Retina (tissue), 1 donor: ENCODE measurements at regions not wholly inside any gene's neighbourhood (a gene's known extent, or its start where the extent isn't known, plus 50 kb on each side); places are given as distances from the start of the nearest gene placed in this dataset.
"Not testable (repeated sequence)": the region's sequence is repeated elsewhere in the genome, so short reads cannot be mapped to it uniquely, and the experiment has no call there.

ENCODE experiments used
- DNase-seq: peaks from one replicate; pipeline ENCODE4 v3.0.0-alpha.2; 2016

DNA sequence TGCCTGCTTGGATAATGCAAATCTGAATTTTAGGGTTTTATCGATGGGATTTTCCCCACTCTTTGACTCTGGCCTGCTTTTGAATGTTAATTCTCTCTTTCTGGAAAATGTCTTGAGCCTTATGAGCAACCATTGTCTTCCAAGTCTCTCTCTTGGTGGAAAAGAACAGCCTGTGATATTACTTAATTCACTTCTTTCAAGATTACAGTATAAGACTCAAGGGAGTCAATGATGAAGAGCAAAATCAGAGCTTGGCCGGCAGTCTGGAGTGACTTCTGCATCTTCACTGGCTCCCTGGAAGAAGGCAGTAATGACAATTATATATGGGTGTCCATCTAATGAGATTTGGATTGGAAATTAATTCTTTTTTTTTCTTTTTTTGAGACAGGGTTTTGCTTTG is 122.9 kb upstream of the ZEB2 start:
- DNase-seq: no peak

DNA sequence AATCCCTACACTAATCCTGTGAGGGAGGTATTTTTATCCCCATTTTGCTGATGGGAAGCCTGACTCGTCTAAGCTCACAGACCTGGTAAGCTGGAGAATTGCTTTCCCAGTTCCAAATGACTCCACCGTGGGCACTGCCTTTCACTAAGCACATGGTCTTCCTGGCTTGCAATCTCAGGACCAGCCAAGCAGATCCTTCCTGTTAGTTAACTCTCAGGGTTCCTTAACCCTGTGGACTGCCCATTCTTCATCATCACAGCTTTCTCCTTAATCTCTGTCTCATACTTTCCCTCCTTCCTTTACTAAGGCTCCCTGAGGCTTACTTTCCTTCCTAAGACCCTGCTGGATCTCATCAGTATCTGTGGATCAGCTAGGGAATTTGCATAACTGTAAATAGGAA is 122.2 kb upstream of the ZEB2 start:
- DNase-seq: no peak

DNA sequence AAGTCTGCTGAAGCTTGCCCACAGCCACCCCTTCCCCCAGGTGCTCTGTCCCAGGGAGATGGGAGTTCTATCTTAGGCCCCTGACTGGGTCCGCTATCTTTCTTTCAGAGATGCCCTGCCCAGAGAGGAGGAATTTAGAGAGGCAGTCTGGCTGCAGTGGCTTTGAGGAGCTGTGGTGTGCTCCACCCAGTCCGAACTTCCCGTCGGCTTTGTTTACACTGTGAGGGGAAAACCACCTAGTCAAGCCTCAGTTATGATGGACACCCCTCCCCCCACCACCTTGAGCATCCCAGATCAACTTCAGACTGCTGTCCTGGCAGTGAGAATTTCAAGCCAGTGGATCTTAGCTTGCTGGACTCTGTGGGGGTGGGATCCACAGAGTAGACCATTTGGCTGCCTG is 118.3 kb upstream of the ZEB2 start:
- DNase-seq: not testable (repeated sequence)

DNA sequence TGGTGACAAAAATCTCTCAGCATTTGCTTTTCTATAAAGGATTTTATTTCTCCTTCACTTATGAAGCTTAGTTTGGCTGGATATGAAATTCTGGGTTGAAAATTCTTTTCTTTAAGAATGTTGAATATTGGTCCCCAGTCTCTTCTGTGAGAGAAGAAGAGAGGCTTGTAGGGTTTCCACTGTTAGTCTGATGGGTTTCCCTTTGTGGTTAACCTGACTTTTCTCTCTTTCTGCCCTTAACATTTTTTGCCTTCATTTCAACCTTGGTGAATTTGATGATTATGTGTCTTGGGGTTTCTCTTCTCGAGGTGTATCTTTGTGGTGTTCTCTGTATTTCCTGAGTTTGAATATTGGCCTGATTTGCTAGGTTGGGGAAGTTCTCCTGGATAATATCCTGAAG is 116.9 kb upstream of the ZEB2 start:
- DNase-seq: not testable (repeated sequence)

DNA sequence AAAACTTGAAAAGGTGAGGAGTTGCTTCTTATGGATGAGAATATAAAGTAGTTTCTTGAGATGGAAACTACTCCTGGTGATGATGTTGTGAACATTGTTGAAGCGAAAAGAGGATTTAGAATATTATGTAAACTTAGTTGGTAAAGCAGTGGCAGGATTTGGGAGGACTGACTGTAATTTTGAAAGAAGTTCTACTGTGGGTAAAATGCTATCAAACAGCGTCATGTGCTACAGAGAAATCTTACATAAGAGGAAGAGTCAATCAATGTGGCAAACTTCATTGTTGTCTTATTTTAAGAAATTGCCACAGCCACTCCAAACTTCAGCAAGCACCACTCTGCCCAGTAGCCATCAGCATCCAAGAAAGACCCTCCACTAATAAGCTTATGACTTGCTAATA is 112.9 kb upstream of the ZEB2 start:
- DNase-seq: no peak

DNA sequence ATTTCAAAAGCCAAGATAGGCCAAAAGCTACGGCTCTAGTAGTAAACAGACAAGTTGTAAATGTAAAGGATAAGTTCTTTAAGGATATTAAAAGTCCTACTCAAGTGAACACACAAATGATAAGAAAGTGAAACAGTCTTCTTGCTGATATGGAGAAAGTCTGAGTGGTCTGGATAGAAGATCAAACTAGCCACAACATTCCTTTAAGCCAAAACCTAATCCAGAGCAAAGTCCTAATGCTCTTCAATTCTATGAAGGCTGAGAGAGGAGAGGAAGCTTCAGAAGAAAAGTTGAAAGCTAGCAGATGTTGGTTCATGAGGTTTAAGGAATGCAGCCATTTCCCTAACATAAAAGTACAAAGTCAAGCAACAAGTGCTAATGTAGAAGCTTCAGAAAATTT is 111.7 kb upstream of the ZEB2 start:
- no peak for DNase-seq

DNA sequence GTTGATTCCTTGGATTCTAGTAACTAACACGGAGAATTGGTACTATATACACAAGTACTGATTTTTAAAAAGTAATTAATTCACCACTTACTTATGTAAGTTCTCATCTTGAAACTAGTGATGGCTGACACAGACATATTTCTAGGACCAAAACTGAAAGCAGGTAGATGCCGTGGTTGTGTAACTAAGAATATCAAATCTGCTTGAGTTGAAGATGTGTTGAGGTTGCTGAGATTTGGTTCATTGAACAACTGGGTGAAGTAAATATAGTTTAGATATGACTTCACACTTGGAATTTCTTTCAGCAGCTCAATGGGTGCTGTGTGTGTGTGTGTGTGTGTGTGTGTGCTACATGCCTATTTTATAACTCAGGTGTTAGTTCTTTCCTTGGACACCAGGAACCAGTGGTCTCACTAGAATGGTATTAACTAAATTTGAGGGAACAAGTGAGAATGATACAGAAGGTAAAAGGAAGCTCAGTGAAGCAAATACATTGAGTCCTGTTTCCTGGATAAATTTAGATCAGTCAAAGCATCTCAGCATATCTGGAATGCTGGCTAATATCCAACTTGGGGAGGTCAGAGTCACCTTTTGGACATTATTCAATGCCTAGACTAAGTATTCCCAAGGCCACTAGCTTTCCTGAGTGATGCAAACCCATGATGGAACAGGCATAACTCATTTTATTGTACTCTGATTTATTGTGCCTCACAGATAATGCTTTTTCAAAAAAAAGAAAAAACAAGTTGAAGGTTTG is 110.7 kb upstream of the ZEB2 start:
- DNase-seq: no peak

DNA sequence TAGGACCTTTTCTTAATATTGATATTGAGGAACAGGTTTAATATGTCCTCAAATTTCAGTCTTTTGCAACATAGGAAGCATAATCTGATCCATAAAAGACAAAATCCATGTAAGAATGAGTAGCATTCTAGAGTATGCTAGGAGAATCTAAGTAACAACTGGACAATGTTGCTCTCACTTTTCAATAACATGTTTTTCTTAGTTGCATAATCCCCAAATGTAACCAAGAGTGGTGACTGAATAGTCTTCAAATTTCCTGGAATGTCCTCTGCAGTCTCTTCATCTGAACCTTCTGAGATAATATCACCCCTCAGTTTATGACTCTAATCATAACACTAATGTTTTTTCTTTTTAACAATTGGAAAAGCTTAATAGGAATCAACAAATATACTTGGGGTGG is 110.0 kb upstream of the ZEB2 start:
- DNase-seq: no peak

DNA sequence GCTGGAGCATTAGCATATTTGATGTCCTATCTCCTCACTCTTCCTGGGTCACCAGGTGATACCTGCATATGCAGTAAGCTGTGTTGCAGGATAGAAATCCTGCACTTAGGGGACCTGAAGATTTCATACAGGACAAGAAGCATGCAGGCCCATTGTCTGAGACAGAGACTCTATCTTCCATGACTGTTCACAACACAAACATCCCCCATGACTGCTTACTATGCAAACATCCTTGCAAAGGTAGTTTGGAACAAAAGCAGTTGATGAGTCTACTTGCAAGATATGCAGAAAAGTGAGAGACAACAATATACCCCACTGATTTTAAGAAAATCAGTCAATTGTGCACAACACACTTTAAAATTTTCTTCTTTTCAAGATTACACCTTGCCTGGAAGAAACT is 108.6 kb upstream of the ZEB2 start:
- DNase-seq: no peak

DNA sequence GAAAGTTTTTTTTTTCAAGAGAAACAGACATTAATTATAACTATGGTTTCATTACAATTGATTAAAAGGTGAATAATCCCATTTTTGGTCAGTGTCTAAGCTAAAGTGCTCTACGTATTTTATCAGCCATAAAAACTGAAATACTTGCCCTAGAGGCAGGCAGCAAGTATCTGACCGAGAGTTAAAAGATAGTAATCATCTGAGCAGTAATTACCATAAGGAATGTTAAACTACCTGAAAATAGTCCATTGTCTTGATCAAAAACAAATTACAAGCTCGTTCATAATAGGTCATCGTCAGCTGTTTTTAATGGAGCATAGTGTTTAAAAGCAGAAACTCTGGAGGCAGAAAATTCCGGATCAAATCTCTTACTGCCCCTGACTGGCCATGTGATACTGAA is 105.7 kb upstream of the ZEB2 start:
- no peak for DNase-seq

DNA sequence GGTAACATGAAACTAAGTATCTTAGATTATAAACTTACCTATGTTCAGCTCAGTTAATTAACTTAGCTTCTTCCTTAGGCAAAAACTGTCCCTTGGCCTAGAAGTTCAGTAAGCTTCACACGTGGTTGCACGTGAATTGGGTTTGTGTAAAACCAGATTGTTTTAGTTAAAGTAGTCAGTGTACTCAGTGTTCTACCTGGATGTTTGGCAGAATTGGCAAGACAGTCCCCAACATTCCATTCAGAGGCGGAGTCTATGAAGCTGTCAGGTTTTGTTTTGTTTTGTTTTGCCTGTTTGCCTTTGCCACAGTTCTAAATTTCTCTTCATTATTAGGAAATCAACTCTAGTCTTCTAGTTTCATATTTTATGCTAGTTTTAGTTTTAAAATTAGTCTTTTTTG is 105.3 kb upstream of the ZEB2 start:
- no peak for DNase-seq

DNA sequence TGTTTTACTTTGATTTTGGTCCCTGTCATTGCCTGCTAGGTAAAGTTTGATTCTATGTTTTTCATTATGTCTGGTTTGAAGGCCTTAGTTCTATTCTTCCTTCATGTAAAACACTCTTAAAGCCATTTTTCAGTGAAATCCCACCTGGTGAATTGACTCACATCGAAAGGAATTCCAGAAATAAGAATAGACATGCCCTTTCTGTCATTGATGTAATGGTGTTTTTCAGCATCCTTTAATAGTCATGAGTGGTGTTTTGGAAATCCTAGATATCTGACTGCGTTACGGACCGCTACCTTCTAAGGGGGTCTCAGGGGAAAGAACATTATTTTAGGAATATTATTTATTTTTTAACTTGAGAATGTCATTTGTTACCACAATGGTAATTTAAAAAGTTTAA is 104.5 kb upstream of the ZEB2 start:
- no peak for DNase-seq

DNA sequence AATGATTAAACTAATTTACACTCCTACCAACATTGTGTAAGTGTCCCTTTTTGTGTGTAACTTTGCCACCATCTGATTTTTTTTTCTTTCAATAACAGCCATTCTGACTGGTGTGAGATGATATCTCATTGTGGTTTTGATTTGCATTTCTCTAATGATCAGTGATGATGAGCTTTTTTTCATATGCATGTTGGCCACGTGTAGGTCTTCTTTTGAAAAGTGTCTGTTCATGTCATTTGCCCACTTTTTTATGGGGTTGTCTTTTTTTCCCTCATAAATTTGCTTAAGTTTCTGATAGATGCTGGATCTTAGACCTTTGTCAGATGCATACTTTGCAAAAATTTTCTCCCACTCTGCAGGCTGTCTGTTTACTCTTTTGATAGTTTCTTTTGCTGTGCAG is 102.5 kb upstream of the ZEB2 start:
- not testable (repeated sequence) for DNase-seq

DNA sequence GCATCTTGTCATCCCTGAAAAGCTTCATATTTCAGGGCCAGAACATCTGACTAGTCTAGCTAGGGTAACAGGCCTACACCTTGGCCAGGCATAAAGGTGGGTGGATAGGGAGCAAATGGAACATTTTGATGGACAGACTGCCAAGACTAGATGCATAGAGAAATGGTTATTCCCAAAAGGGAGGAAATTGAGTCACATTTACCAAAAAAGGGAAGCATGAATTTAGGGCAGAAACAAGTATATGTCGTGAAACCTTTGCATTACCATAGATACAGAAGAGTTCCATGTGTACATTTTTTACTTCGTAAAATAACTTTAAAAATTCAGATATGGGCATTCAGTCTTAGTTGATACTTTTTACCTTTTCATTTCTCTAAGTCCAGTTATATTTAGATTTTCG is 101.3 kb upstream of the ZEB2 start:
- no peak for DNase-seq

DNA sequence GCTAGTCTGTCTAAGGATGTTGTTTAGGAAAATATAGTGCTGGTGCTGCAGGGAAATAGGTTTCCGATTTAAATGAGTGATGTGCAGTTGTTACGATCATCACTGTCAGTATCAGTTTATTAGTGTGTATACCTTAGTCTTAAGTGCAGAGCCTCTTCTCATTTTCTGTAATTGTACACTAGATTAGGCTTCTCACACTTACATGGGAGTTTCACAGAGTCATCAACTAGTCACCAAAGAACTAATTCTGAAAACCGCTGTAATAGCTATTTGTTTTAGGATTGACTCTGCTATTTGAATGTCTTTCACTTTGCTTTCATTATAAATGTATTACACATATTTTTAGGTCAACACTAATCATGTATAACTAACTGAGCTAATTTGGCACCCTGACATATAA is 99.8 kb upstream of the ZEB2 start:
- DNase-seq: no peak

DNA sequence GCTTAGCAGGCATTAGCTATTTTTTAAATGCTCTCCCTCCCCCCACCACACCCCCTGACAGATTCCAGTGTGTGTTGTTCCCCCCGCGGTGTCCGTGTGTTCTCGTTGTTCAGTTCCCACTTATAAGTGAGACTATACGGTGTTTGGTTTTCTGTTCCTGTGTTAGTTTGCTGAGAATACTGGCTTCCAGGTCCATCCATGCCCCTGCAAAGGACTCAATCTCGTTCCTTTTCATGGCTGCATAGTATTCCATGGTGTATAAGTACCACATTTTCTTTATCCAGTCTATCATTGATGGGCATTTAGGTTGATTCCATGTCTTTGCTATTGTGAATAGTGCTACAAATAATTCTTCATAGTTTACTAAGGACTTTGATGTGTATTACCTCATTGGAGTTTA is 97.3 kb upstream of the ZEB2 start:
- DNase-seq: not testable (repeated sequence)

DNA sequence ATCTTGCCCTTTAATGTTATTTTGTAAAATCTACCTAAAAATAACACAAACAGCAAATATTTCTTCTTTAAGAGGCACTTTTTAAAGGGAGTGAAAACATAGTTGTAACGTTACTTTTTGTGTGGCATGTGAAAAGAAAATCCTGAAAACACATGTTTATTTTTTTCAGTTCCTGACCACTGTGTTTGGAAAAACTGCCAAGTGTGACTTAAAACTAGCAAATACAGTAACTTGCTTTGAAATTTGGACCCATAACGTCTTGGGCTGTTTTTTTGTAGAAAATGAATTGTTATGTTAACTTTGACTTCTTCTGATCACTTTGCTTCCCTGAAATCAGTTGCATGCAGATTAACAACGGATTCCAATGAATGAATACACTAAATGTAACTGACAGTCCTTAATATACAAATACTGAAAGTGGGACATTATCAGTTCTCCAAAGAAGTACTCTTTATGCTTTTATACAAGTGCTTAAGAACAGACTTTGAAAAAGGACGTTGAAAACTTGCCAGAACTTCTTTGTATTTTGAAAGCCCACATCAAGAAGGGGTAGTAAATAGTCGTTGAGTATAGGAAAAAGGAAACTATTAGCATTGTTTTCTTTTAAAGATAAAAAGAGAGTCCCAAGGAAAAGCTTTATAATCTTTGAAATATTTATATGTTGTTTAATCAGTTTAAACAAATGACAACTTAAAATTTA is 96.1 kb upstream of the ZEB2 start:
- no peak for DNase-seq

DNA sequence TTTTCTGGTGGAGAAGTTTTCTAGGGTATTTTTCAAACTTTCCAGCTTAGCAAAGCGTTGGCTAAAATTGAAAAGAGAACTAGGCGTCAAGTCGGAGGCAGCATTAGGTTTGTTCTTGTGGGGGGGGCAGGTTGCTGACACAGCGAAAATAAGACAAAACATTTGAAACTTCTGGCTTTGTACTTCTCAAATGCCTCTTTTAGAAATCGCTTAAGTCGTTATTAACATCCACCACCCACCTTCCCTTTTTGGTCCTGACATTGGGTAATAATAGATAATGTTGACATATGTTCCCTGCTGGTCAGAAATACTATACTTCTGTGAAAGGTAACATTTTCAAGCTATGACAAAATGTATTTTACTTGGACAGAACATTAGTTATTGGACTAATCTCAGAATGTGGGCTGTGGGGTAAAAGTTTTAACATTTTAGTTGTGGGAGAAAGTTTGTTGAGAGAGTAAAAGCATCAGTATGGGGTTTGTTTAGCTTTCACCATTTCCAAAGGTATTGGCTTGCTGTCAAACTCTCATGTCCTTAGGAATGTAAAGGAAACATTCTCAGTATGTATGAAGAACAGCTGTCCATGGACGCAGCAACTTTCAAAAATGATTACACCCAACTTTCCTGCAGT is 88.1 kb upstream of the ZEB2 start:
- no peak for DNase-seq

DNA sequence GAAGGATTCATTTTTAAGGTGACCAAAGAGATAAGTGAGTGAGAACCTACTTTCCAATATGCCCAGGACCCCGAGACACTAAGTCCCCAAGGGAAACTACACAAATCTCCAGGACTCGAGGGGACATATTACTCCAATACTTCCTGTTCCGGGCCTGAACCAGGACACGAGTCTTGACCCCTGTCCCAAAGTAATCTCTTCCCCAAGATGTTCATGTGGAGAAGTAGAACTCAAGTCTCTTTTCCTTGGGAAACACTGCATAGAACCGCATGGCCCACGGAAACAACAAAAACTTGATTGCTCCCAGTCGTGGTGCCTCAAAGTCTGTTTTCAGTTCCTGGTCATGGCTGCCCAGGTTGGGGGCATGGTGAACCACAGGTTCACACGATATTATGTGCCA is 87.2 kb upstream of the ZEB2 start:
- DNase-seq: no peak

DNA sequence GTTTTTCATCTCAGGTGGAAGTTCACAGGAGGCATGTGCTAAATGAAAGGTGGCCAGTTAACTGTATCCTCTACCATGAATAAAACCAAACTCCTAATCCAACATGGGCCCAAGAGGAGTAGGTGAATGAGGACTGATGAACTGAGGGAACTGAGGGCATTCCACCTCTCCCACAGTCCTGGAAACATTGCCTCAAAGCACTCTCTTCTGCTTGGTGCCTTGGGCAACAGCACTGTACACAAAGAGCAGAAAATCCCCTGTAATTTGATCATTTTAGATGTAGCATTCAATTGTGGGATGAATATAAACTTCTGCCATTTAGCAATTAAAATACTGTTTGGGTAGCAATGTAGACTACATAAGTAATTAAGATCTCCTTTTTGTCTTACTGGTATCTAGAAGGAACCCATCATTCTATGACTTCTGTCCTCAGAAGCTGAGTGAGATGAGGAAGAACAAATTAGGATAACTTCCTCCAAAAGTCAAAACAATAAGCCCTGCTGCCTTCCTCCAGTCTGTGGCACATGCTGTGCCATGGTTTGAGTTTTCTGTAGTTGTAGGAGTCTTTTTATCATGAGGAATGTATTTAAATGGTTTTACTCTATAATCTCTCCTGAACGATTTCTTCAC is 86.7 kb upstream of the ZEB2 start:
- no peak for DNase-seq

DNA sequence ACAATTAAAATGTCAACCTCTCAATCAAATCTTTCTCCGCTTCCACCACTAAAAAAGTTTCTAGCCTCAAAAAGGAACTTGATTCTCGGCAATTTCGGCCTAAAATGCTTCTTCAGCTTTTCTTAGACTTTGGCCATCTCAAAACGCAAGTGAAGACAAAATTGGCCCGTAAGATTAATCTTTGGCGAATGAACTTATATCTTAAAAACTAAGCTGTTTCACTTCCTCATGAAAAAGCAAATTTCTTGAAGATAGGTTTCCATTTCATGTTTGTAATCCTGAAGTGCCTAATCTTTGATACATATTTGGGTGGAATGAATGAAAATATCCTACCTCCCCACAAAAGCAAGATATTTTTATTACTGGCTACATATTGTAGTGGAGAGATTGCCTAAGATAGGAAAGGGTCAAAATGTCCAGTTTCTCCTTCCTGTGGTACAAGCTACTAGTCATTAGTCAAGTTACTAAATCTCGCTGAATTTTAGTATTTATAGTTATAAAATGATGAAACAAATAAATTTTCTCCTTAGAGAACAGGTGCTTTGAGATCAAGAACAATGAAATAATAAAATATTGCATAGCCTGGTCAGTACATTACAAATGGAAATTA is 85.4 kb upstream of the ZEB2 start:
- no peak for DNase-seq

DNA sequence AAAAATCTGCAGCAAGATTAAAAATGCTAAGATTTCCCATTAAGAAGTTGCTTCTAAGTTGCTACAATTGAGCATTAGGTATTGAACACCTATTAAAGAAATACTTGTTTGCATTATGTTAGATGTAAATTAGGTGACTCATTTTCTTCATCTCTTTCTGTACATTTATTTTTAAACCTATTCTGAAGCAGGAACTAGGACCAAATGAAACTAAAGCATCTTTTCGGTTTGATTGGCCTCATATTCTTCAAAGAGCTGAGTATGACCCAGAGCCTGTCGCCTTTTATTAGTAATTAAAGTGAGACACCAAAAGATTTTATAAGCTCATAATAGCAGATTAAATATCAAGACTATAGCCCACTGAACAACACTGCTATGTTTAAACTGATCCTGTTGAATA is 83.4 kb upstream of the ZEB2 start:
- no peak for DNase-seq

DNA sequence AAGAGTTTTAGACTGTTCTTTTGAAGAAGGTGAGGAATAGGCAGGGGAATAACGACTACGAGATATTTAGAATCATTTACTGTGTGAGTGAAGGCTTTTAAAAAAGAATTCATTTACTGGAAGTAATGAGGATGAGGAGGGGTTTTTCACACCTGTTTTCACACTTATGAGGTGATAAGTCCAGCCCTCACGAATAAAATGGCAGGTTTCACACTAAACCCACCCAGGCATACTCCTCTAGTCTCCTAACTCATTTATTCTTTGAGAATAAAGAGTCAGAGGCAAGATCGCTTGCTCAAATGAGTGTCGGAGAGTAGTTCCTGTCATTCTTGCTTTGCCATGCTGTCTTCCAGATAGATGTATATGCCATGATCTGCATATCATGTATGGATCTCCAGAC is 79.0 kb upstream of the ZEB2 start:
- DNase-seq: no peak
